ENCODE measurements at regions not wholly inside any gene's neighbourhood (a gene's known extent, or its start where the extent isn't known, plus 50 kb on each side); places are given as distances from the start of the nearest gene placed in this dataset.

- no peak overlapping the region for H3K27ac Mint-ChIP-seq (ENCODE audit: unreplicated experiment)
- peaks cover 1% of the 10 kb centered on the region for H3K27me3 Mint-ChIP-seq (ENCODE audit: unreplicated experiment)
- H3K4me3 Mint-ChIP-seq (ENCODE audit: unreplicated experiment) = no peak overlapping the region
- peaks cover 16% of the 10 kb centered on the region for H3K4me1 Mint-ChIP-seq (ENCODE audit: unreplicated experiment)
- TF ChIP-seq CTCF (IDR thresholded peaks at IDR 0.05; ENCODE audit: unreplicated experiment) = no peak
- H3K36me3 Mint-ChIP-seq (ENCODE audit: low read depth, unreplicated experiment) = no peaks in the 10 kb centered on the region
- no peak for DNase-seq (ENCODE audit: low spot score)
- no peaks in the 10 kb centered on the region for H3K9me3 Mint-ChIP-seq (ENCODE audit: unreplicated experiment)
These were observed 125.6 kb upstream of the GATA6 start for GRCh38 chr18:22043837-22044236.

GRCh38 chr18:22044474-22045220, 124.7 kb upstream of the GATA6 start:
- no peak for DNase-seq (ENCODE audit: low spot score)
- no peak overlapping the region for H3K27ac Mint-ChIP-seq (ENCODE audit: unreplicated experiment)
- H3K9me3 Mint-ChIP-seq (ENCODE audit: unreplicated experiment) = no peaks in the 10 kb centered on the region
- H3K36me3 Mint-ChIP-seq (ENCODE audit: low read depth, unreplicated experiment) = no peaks in the 10 kb centered on the region
- H3K27me3 Mint-ChIP-seq (ENCODE audit: unreplicated experiment) = peaks cover 1% of the 10 kb centered on the region
- H3K4me1 Mint-ChIP-seq (ENCODE audit: unreplicated experiment) = peaks cover 16% of the 10 kb centered on the region
- TF ChIP-seq CTCF (IDR thresholded peaks at IDR 0.05; ENCODE audit: unreplicated experiment) = no peak
- H3K4me3 Mint-ChIP-seq (ENCODE audit: unreplicated experiment) = no peak overlapping the region

GRCh38 chr18:22045221-22045918, 124.0 kb upstream of the GATA6 start:
- H3K36me3 Mint-ChIP-seq (ENCODE audit: low read depth, unreplicated experiment) = no peaks in the 10 kb centered on the region
- H3K4me1 Mint-ChIP-seq (ENCODE audit: unreplicated experiment) = peaks cover 16% of the 10 kb centered on the region
- no peak overlapping the region for H3K4me3 Mint-ChIP-seq (ENCODE audit: unreplicated experiment)
- peaks cover 1% of the 10 kb centered on the region for H3K27me3 Mint-ChIP-seq (ENCODE audit: unreplicated experiment)
- H3K27ac Mint-ChIP-seq (ENCODE audit: unreplicated experiment) = no peak overlapping the region
- no peaks in the 10 kb centered on the region for H3K9me3 Mint-ChIP-seq (ENCODE audit: unreplicated experiment)
- DNase-seq (ENCODE audit: low spot score) = no peak
- no peak for TF ChIP-seq CTCF (IDR thresholded peaks at IDR 0.05; ENCODE audit: unreplicated experiment)

- H3K4me1 Mint-ChIP-seq (ENCODE audit: unreplicated experiment) = peaks cover 16% of the 10 kb centered on the region
- DNase-seq (ENCODE audit: low spot score) = no peak
- no peaks in the 10 kb centered on the region for H3K9me3 Mint-ChIP-seq (ENCODE audit: unreplicated experiment)
- no peak overlapping the region for H3K4me3 Mint-ChIP-seq (ENCODE audit: unreplicated experiment)
- no peak overlapping the region for H3K27ac Mint-ChIP-seq (ENCODE audit: unreplicated experiment)
- no peak for TF ChIP-seq CTCF (IDR thresholded peaks at IDR 0.05; ENCODE audit: unreplicated experiment)
- peaks cover 1% of the 10 kb centered on the region for H3K27me3 Mint-ChIP-seq (ENCODE audit: unreplicated experiment)
- H3K36me3 Mint-ChIP-seq (ENCODE audit: low read depth, unreplicated experiment) = no peaks in the 10 kb centered on the region
These were observed 122.9 kb upstream of the GATA6 start for GRCh38 chr18:22046473-22046872.

GRCh38 chr18:22047485-22047884, 121.9 kb upstream of the GATA6 start:
- Mint-ChIP-seq H3K27me3 (ENCODE audit: unreplicated experiment) (peaks cover 1% of the 10 kb centered on the region), H3K4me1 (ENCODE audit: unreplicated experiment) (peaks cover 16% of the 10 kb centered on the region), H3K9me3 (ENCODE audit: unreplicated experiment) (no peaks in the 10 kb centered on the region), H3K36me3 (ENCODE audit: low read depth, unreplicated experiment) (no peaks in the 10 kb centered on the region), H3K4me3 (ENCODE audit: unreplicated experiment) (no peak overlapping the region), H3K27ac (ENCODE audit: unreplicated experiment) (no peak overlapping the region)
- DNase-seq (ENCODE audit: low spot score) = no peak
- no peak for TF ChIP-seq CTCF (IDR thresholded peaks at IDR 0.05; ENCODE audit: unreplicated experiment)
